ENCODE measurements at regions not wholly inside any gene's neighbourhood (a gene's known extent, or its start where the extent isn't known, plus 50 kb on each side); places are given as distances from the start of the nearest gene placed in this dataset.

- Histone ChIP-seq H3K9me3 (no peaks in the 10 kb centered on the region), H3K27me3 (ENCODE audit: low read depth) (peaks cover 6% of the 10 kb centered on the region), H3K27ac (no peak overlapping the region), H3K36me3 (no peaks in the 10 kb centered on the region), H3K4me3 (no peak overlapping the region), H3K4me1 (no peaks in the 10 kb centered on the region)
- intact Hi-C loops (cut with DNase I): no loop called here
- no peak for TF ChIP-seq CTCF (IDR thresholded peaks at IDR 0.05)
- ATAC-seq (no peak), DNase-seq (no peak)
These were observed 119.4 kb downstream of the FOXL1 start for GRCh38 chr16:86697715-86698114.

GRCh38 chr16:86700046-86700945, 121.9 kb downstream of the FOXL1 start:
- no peaks in the 10 kb centered on the region for H3K4me1 ChIP-seq
- peaks cover 13% of the 10 kb centered on the region for H3K27me3 ChIP-seq (ENCODE audit: low read depth)
- TF ChIP-seq CTCF (IDR thresholded peaks at IDR 0.05): no peak
- intact Hi-C loops (cut with DNase I): no loop called here
- H3K27ac ChIP-seq: no peak overlapping the region
- no peaks in the 10 kb centered on the region for H3K9me3 ChIP-seq
- ATAC-seq (no peak), DNase-seq (no peak)
- no peaks in the 10 kb centered on the region for H3K36me3 ChIP-seq
- no peak overlapping the region for H3K4me3 ChIP-seq

GRCh38 chr16:86701286-86701975, 123.1 kb downstream of the FOXL1 start:
- H3K4me1 ChIP-seq: no peaks in the 10 kb centered on the region
- H3K4me3 ChIP-seq: no peak overlapping the region
- TF ChIP-seq CTCF (IDR thresholded peaks at IDR 0.05): no peak
- no peaks in the 10 kb centered on the region for H3K36me3 ChIP-seq
- H3K27me3 ChIP-seq (ENCODE audit: low read depth): peaks cover 8% of the 10 kb centered on the region
- no peak for DNase-seq
- H3K9me3 ChIP-seq: no peaks in the 10 kb centered on the region
- intact Hi-C loops (cut with DNase I): no loop called here
- H3K27ac ChIP-seq: no peak overlapping the region
- no peak for ATAC-seq

- Histone ChIP-seq H3K27ac (no peak overlapping the region), H3K36me3 (no peaks in the 10 kb centered on the region), H3K4me3 (no peak overlapping the region), H3K27me3 (ENCODE audit: low read depth) (peaks cover 8% of the 10 kb centered on the region), H3K4me1 (no peaks in the 10 kb centered on the region), H3K9me3 (no peaks in the 10 kb centered on the region)
- ATAC-seq: no peak
- TF ChIP-seq CTCF (IDR thresholded peaks at IDR 0.05): no peak
- DNase-seq: no peak
- intact Hi-C loops (cut with DNase I): no loop called here
These were observed 124.7 kb downstream of the FOXL1 start for GRCh38 chr16:86702824-86703588.

GRCh38 chr16:86704516-86704915, 126.2 kb downstream of the FOXL1 start:
- H3K36me3 ChIP-seq: no peaks in the 10 kb centered on the region
- no peak overlapping the region for H3K4me3 ChIP-seq
- ATAC-seq (no peak), DNase-seq (no peak)
- no peaks in the 10 kb centered on the region for H3K9me3 ChIP-seq
- H3K27me3 ChIP-seq (ENCODE audit: low read depth): peaks cover 8% of the 10 kb centered on the region
- no peak for TF ChIP-seq CTCF (IDR thresholded peaks at IDR 0.05)
- H3K4me1 ChIP-seq: no peaks in the 10 kb centered on the region
- H3K27ac ChIP-seq: no peak overlapping the region
- intact Hi-C loops (cut with DNase I): no loop called here
